AG09309 (cell line): ENCODE measurements at regions not wholly inside any gene's neighbourhood (a gene's known extent, or its start where the extent isn't known, plus 50 kb on each side); places are given as distances from the start of the nearest gene placed in this dataset.

Experiments used
- DNase-seq: peaks from one replicate; pipeline ENCODE4 v3.0.0-alpha.2; 2010; ENCODE audit warnings: low read depth
- H3K4me3 ChIP-seq: 2 replicates; pipeline ENCODE4 v1.5.1; 2011; ENCODE audit warnings: mild to moderate bottlenecking, low read depth, low read length, moderate library complexity; ENCODE audit not compliant: control insufficient read depth
- CTCF ChIP-seq: IDR thresholded peaks from 2 replicates; pipeline ENCODE4 v1.5.1; 2011; ENCODE audit warnings: mild to moderate bottlenecking, low read depth, low read length, inconsistent platforms; ENCODE audit not compliant: insufficient read depth, control insufficient read depth; ENCODE audit errors: missing control alignments

- no peak overlapping the region for H3K4me3 ChIP-seq
- no peak for TF ChIP-seq CTCF
- no peak for DNase-seq
Measured at GRCh38 chr6:84453499-84453898, 226.1 kb upstream of the CEP162 start.

GRCh38 chr6:84450018-84450417, 222.6 kb upstream of the CEP162 start:
- no peak overlapping the region for H3K4me3 ChIP-seq
- no peak for DNase-seq
- no peak for TF ChIP-seq CTCF

GRCh38 chr6:84449220-84449619, 221.8 kb upstream of the CEP162 start:
- H3K4me3 ChIP-seq: no peak overlapping the region
- DNase-seq: no peak
- TF ChIP-seq CTCF: no peak

GRCh38 chr6:84448331-84448730, 220.9 kb upstream of the CEP162 start:
- no peak overlapping the region for H3K4me3 ChIP-seq
- no peak for DNase-seq
- TF ChIP-seq CTCF: no peak

- no peak overlapping the region for H3K4me3 ChIP-seq
- DNase-seq: no peak
- no peak for TF ChIP-seq CTCF
Measured at GRCh38 chr6:84447651-84448050, 220.2 kb upstream of the CEP162 start.

- no peak for DNase-seq
- H3K4me3 ChIP-seq: no peak overlapping the region
- TF ChIP-seq CTCF: no peak
Measured at GRCh38 chr6:84445068-84445467, 217.6 kb upstream of the CEP162 start.

GRCh38 chr6:84442208-84442607, 214.8 kb upstream of the CEP162 start:
- TF ChIP-seq CTCF: no peak
- no peak overlapping the region for H3K4me3 ChIP-seq
- DNase-seq: no peak
